Fibroblast of the conjunctiva (primary cell): ENCODE measurements at regions not wholly inside any gene's neighbourhood (a gene's known extent, or its start where the extent isn't known, plus 50 kb on each side); places are given as distances from the start of the nearest gene placed in this dataset.
A peak's percentile ranks its signal among the peaks of the same experiment; 100 is the strongest.
"Not testable (repeated sequence)": the region's sequence is repeated elsewhere in the genome, so short reads cannot be mapped to it uniquely, and the experiment has no call there.

Experiments
- DNase-seq: peaks from one replicate; pipeline ENCODE4 v3.0.0-alpha.2; 2010; ENCODE audit warnings: low read depth

DNA sequence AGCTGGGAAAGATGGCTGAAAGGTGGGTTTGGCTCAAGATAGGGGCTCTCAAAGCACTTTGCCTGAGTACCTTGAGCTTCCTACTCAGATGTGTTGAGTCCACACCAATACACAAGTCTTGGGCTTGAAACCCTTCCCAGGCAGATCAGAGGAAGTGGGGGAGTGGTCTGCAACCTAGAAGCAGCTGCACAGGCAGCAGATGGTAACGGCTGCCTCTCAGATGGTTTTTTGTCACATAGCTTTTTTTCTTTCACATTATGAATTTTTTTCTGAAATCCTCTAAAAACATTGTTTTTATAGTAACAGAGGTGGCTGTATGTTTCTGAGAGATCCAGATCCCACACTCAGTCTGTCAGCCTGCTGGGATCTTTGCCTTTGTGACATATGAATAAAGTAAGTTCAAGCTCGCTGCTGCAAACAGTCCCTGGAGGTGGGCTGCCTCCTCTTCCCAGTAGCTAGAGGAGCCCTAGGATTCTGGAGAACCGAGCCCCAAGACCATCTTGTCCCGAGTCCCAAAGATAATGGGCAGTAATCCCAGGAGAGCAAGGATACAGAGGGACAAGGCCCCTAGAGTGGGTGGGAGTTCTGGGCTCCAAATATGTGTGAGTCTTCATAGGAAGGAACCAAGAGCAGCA is 97.1 kb upstream of the TOP1 start:
- DNase-seq: no peak

DNA sequence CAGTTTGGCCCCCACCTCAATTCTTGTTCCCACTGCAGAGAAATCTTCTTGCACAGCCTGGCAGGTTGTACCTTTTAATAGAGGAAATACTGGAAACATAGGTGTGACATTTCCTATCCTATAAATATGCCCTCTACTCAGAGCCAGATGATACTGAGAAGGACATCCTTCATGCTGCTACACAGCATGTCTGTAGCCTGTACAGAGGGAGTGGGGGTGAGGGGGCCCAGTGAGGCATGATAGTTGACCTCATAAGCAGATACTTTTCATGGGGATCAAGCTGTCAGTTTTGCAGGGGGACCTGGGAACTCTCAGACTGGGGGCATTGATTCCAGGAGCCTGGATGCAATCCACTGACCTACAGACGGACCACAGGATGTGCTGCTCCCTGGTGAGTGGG is 96.2 kb upstream of the TOP1 start:
- DNase-seq: no peak

DNA sequence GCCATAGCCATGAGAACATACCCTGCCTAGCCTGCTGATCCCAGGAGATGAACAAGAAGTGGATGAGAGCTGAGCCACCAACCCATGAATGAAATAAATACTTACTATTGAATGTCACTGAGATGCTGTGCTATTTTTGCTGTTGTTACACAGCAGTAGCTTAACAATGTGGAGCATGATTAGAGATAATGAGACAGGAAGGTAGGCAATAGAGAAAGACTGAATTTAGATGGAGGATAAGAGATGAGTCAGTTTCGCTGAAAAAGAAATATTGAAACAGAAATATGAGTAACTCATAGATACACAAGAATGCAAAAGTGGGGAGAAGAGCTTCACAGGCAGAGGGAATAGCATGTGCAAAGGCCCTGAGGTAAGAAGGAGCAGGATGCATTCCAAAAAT is 94.9 kb upstream of the TOP1 start:
- no peak for DNase-seq

DNA sequence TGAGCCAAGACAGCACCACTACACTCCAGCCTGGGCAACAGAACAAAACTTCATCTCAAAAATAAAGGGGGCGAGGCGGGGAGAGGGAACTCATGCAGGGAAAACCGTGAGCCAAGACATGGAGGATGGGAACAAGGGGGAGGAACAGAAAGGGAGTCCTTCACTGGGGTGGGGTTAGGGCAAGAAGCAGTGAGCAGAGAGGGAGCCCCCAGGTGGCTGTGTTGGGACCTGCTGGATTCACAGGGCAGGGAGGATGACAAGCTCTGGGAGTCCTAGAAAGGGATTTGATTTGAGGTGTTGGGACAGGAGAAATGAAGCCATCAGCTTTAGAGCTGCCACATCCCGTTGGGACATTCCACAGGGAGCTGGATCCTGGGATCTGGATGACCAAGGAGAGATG is 90.6 kb upstream of the TOP1 start:
- DNase-seq: no peak

DNA sequence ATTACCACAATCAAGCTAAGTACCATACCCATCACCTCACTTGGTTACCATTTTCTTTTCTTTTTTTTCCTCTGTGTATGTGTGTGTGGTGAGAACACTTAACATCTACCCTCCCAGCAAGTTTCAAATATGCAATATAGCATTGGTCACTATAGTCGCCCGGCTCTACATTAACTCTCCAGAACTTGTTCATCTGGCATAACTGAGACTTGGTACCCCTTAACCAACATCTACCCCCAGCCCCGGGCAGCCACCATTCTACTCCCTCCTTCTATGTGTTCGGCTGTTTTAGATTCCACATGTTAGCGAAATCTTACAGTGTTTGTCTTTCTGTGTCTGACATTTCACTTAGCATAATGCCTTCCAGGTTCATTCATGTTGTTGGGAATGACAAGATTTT is 89.0 kb upstream of the TOP1 start:
- no peak for DNase-seq

DNA sequence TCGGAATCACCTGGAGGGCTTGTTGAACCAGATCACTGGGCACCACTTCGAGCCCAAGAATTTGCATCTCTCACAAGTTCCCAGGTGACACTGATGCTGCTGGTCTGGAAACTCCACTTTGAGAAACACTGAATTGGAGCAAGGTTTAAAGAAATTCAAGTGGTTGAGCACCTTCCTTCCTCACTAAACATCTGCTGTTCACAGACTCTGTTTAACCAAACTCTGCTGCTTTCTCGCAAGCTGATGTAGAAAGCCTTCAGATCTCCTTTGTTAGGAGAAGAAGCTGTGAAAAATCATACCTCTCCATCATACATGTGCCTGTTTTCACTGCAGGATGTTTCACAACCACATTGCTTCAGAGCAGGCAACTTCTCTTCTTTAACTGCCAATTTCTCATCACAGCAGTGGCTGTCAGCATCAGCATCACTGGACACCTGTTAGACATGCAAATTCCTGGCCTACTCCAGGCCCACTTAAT is 87.5 kb upstream of the TOP1 start:
- no peak for DNase-seq

DNA sequence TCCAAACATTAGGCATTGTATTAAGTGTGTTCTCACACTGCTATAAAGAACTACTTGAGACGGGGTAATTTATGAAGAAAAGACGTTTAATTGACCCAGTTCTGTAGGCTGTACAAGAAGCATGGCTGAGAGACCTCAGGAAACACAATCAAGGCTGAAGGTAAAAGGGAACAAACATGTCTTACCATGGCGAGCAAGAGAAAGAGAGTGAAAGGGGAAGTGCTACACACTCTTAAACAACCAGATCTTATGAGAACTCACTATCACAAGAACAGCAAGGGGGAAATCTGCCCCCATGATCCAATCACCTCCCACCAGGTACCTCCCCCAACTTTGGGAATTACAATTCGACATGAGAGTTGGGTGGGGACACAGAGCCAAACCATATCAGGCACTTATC is 86.6 kb upstream of the TOP1 start:
- no peak for DNase-seq

DNA sequence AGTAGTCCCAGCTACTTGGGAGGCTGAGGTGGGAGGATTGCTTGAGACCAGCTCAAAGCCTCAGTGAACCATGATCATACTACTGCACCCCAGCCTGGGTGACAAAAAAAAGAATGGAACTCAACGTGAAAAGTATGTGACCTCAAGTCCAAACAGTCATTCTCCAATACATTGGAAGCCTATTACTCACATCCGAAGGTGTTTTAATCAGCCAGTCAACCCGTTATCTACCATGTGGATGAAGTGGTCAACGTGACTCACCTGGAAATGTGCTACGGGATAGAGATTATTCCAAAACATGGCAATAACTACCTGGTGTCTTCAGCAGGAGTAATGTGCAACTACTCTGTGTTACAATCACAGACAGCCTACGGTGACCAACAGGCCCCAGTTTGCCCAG is 85.8 kb upstream of the TOP1 start:
- no peak for DNase-seq

DNA sequence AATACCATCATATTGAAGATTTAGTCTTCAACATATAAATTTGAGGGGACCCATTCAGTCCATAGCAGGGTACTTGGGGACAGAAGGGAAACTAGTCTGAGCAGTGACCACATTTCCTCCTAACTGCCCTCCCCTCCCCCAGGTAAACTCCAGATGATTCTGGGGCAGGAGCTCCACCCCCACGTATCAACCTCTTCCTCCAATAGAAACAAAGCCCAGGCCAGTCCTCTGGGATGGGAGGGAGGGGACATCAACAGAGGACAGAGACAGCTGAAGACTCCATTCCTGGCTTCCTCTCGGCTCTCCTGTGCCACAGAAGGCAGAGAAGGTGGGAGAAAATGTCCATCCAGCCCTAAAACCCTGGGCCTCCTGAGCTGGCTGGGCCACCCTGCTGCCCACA is 85.0 kb upstream of the TOP1 start:
- no peak for DNase-seq

DNA sequence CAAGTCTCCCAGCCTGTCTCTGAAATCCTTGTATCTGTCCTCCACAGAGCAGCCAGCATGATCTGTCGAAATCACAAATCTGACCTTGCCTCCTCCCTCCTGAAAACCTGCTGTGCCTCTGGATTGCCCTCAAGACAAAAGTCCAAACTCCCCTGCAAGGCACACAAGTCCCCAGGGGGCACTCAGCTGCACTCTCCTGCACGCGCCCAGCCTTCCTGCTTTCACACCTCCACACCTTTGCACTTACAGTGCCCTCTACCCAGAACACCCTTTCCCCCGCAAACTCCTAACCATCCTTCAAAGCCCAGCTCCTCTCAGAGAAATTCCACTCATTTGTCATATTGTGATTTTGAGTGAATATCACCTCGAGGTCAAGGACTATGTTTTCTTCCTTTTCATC is 83.4 kb upstream of the TOP1 start:
- DNase-seq: no peak

DNA sequence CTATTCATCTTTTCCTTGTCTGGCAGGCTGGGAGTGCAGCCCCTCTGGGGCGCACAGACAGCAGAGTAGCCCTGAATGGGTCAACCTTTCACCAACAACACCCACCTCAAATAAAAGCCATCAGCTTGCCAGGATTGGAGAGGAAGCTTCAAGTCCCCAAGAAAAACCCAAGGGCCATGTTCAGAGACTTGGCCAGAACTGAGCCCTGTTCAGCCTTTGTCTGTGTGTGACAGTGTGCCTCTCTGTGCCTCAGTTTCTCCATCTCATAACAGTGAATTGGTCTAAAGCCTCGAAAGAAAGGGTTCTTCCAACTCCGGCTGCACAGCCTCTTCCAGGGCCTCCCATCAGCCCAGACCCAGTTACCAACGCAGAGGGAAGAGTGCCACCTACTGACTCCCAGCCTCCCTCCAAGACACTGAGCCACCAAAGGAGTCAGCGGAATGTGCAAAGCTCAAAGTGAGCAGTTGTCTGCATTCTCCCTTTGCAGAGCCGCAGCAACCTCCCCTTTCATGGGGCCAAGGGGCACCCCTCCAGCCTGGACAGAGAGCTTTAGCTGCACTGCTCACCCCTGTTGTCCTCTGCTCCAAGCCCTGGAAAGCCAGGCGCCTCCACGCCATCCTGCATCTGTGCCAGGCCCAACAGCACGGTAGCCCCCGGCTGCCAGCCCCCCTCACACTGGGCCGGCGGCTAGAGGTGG is 82.7 kb upstream of the TOP1 start:
- DNase-seq: peak; percentile 49

DNA sequence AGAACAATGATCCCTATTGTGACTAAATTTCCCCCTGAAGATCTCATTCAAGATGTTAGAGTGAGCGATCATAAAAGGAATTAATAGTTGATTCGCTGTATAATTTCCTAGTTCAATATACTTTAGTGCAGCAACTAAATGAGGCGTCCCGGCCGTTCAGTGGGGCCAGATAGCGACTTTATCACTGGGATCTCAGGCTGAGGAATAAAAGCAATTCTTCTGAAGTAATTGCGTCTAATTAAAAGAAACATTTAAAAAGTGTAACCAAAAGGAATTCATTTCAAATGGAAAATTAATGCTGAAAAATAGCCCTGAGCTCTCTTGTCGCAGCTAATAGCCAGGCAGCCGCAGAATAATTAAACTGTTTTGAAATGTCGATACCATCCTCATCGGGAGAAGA is 82.2 kb upstream of the TOP1 start:
- no peak for DNase-seq

DNA sequence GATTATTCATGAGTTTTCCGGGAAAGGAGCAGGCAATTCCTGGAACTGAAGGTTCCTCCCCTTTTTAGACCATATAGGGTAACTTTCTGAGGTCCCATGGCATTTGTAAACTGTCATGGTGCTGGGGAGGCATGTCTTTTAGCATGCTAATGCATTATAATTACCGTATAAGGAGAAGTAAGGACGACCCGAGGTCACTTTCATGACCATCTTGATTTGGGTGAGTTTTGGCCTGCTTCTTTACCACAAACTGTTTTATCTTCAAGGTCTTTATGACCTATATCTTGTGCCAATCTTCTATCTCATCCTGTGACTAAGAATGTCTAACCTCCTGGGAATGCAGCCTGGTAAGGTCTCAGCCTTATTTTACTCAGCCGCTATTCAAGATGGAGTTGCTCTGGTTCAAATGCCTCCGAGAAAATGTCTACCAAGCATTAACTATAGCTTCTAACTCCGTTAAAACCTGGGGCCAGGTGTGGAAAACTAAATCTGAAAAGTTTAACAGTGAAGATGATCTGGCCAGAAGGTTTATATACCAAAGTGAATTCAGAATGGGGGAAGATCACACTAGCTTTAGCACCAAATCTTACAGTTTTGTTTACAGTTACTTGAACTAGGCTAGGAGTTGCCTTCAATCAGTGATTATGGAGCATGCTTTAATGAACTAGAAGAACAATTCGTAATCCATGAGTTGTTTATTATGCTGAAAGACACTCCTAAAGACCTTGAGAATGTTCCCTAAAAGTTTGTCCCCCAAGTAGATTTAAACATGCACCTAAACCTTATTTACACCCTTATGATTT is 80.0 kb upstream of the TOP1 start:
- DNase-seq: no peak

DNA sequence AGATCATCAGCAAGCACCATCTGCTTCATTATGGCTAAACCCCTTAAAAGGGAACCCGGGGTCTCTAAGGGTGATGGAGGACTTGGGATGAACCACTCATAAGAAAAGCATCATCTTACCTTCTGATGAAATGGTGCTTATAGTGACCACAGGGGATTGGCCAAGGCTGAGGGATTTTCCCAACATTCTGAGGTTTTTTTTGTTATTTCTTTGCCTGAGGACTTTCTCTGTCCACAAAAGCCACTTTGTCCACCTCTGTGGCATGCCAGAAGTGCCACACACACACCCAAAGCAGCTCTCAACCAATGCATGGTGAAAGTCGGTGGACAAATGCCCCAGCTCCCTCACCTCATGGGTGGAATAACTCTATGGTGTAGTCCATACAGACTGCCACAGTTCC is 79.3 kb upstream of the TOP1 start:
- DNase-seq: no peak

DNA sequence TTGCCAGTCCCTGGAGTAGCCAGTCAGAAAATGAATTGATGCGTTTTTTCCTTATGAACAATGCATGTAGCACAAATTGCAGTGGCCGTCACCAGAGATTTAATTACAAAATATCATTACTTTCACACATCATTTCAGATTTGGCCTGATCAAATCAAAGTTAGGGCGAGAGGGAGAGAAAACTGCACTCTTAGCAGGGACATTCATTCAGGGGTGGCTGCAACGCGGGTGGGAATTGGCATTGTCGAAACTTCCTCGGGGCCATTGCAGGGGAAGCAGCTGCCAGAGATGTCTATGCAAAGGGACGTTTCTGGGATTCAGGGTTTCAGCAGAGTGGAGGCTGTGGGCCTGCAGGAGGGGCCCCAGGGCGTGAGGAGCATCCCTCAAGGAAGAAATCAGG is 76.5 kb upstream of the TOP1 start:
- no peak for DNase-seq

DNA sequence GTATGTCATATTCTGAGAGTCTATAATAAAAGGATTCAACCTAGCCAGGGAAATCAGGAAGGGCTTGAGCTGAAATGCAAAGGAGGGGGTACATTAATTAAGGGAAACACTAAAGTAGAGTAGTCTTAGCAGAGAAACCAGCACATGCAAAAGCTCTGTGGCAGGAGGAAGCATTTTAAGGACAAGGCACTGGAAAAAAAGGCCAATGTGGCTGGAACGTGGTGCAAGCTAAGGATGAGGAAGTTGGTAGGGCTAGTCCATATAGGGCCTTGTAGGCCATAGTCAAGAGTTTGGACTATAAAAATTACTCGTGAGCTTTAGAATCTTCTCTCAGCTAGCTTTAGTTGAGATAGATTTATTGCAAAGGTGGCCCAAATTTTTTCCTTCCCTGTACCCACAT is 75.2 kb upstream of the TOP1 start:
- DNase-seq: no peak

DNA sequence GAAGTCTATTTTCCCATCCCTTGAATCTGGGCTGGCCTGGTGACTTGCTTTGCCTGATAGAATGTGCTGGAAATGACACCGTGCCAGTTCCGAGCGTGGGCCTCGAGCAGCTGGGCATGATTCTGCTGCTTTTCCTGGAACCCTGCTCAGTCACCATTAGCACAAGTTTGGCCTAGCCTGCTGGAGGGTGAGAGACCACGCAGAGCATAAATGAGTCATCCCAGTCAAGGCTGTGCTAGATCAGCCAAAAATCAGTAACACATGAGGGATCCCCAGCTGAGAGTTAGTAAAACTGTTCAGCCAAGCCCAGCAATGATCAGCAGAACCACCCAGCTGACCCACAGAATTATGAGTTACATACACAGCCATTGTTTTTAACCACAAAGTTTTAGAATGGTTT is 74.8 kb upstream of the TOP1 start:
- peak; percentile 24 for DNase-seq

DNA sequence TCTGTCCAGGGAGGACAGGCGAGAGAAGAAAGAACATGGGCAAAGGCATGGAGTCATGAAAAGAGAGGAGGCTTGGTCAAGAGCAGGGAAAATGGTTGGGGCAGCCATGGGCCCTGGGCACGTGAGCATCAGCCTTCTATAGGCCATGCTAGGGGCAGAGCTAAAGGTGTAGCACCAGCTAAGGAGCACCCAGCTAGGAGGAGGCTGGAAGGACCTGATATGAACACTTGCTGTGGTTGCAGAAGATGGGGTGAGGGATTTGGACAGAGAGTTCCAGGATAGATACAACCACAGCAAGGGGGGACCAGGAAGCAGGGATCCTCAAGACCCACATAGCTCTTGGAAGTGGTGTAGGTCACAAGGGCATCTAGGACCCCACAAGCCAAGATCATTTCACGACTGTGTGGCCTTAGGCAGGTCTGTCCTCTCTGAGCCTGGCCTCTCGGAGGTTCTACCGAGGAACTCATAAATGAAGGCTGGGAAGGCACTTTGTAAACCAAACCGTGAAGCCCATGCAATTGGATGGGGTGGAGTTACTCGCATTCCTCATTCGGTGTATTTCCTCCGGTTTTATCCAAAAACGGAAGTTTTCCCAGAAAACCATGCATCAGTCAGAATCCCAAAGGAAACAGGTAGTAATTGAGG is 74.0 kb upstream of the TOP1 start:
- DNase-seq: no peak

DNA sequence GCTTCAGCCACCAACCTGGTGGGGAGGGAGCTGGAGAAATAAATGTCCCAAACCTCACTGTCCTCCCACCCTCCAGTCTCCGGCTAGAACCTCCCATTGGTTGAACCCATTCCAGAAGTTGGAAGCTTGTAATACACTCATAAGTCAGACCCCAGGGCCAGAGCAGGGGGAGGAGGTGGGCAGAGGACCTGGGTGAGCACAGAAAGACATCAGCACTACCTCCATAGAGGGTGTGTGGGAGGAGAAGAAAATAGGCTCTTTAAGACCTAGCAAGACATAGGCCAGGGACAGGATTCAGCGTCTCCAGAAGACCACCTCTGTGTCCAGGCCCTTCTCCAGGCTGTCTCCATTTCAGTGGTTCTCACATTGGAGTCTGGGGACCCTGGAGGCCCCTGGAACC is 73.3 kb upstream of the TOP1 start:
- no peak for DNase-seq

DNA sequence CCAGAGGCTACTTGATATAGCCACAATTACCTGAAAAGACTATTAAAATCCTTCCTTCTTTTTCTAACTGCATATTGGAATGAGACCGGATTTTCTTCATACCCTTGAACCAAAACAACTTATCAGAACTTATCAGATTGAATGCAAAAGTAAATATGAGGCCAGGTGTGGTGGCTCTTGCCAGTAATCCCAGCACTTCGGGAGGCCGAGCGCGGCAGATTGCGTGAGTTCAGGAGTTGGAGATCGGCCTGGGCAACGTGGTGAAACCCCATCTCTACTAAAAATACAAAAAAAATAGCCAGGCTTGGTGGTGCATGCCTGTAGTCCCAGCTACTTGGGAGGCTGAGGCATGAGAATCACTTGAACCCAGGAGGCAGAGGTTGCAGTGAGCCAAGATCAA is 72.8 kb upstream of the TOP1 start:
- DNase-seq: not testable (repeated sequence)

DNA sequence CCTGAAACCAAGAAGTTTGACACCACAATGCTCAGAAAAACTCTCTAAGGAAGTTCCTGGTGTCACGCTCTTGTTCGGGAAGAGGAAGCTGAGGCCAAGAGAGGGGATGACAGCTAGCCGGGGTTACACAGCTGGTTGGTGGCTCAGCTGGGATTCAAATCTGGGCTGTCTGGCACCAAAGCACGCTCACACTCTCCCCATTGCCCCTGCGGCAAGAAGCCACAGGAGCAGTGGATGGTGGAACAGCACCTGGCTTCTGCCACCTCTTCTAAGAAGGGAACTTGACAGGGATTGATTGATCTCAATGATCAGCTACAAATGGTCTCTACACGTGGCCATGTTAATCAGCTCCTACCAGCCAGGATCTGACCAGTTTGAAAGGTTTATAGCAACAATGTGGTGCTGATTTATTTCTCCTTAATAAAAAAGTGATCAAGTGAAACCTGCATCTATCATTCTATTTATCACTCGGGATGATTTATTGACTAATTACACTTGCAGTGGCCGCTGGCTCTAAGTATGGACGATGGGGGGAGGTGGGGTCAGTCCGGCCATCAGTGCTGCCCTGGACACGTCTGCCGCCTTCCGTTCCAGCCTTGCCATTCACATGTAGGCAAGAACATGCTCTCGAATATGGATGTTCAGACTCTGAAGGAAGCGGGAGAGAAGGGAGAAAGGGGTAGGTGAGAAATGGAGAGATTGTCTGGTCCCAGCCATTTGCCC is 71.9 kb upstream of the TOP1 start:
- no peak for DNase-seq

DNA sequence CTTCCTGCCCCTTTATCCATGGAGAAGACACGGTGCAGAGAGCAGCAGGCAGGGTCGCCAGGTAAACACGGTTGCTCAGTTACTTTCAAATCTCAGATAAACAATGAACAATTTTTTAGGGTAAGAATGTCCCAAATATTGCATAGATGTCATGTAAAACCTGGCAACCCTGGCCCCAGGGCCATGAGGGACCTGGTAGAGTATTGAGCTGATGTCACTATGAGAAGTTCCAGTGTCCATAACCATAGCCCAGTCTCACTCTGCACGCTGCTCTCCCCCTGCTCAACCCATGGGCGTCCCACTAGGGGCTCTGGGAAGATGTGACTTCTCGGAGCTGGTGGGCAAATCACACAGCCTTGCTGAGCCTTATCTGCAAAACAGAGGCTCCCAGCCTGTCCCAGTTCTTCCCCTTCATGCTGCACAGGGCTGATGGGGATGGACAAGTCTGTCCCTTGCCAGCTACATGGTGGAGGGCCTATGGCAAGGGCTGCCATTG is 71.3 kb upstream of the TOP1 start:
- no peak for DNase-seq
